Ishikawa (cell line): ENCODE measurements at regions not wholly inside any gene's neighbourhood (a gene's known extent, or its start where the extent isn't known, plus 50 kb on each side); places are given as distances from the start of the nearest gene placed in this dataset.

Experiments used
- MAX ChIP-seq: IDR thresholded peaks from 2 replicates; pipeline ENCODE4 v1.6.1; 2012
- RAD21 ChIP-seq: IDR thresholded peaks from 2 replicates; pipeline ENCODE4 v1.6.1; 2012; ENCODE audit warnings: low read depth
- TCF12 ChIP-seq: IDR thresholded peaks from 2 replicates; pipeline ENCODE4 v1.6.1; 2012; ENCODE audit warnings: low read depth
- TEAD4 ChIP-seq: IDR thresholded peaks from 2 replicates; pipeline ENCODE4 v1.6.1; 2012
- USF1 ChIP-seq: IDR thresholded peaks from 2 replicates; pipeline ENCODE4 v1.6.1; 2012

- TF ChIP-seq RAD21 = peak; percentile 31; the same call in 1 of the 2 replicates
These were observed 58.7 kb upstream of the NBPF8 start for GRCh38 chr1:120356170-120356569.

- TF ChIP-seq TEAD4 (peak; percentile 32; the same call in 1 of the 2 replicates), TCF12 (peak; percentile 32; the same call in 1 of the 2 replicates), MAX (0 out of 2 replicates have a peak, but pooled peaks have one; percentile 35), USF1 (0 out of 2 replicates have a peak, but pooled peaks have one; percentile 1)
These were observed 60.1 kb upstream of the NBPF8 start for GRCh38 chr1:120354618-120355184.
